GM19351 (cell line): ENCODE measurements at regions not wholly inside any gene's neighbourhood (a gene's known extent, or its start where the extent isn't known, plus 50 kb on each side); places are given as distances from the start of the nearest gene placed in this dataset.
"Not testable (repeated sequence)": the region's sequence is repeated elsewhere in the genome, so short reads cannot be mapped to it uniquely, and the experiment has no call there.

Experiments used
- ATAC-seq: cut with Tn5 transposase; IDR thresholded peaks from one replicate; pipeline ENCODE4 v1.9.1; 2021; ENCODE audit warnings: mild to moderate bottlenecking, moderate library complexity; ENCODE audit not compliant: unreplicated experiment

DNA sequence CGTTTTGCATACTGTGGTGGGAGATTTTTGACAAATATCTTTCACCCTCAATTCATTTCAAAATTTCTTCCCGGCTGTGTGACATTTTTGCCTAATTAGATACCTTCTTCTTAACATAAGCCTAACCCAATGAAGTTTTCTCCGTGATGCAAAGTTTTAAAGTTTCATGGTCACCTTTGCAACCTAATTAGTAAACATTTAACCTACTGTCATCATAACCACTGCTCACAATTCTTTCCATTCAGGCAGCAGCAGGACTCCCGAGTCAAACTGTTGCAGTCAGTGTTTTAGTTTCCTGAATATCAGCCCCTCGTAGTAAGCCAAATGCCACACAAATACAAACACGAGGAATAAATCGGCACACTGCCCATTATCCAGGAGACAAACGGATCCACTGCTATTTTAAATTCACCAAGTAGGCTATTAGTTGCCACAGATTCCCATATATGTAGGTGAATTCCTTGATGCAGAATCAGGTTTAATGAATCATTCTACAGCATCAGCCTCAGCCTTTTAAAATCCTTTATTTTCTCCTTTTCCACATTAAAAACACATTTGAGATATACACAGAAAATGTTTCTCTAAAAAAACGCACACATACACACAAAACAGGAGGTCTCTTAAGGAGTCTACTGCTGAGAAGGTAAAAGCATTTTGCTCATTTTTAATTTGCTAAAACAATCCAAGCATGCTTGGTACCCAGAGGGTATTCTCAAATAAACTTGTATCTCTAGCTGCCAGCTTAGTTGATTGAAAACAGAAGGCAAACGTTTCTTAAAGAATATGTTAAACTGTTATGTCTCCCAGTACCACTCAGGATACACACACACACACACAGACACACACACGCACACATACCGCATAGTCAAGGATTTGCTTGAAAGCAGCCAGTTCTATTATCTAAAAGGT, 106.5 kb upstream of the KCTD1 start:
- no peak for ATAC-seq

DNA sequence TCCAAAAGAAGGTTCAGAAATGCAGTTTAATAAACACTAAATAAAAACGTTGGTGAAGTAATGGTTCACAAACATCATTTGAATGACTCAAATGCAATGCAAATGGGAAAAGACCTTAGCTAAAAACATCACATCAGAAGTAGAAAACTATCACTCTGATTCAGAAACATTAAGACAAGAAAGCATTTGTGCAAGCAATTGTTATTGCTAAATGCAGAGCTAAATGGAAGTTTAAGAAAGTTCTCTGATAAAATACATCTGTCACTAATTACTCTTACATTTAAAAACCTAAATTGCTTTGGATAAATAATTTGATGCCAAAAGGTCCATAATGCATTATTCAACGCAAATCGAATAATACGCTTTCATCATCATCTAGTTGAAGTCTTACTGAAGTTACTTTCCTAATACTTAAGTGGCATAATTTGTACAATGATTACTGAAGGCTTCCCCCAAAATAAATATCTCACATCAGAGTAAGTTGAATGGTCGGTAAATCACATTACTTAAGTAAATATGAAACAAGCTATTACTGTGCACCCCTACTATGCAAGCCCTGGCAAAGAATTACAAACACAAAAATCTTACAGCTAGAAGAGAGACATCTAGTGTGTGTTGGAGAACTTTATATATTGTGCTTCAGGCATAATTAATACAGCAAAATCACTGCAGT, 105.7 kb upstream of the KCTD1 start:
- no peak for ATAC-seq

DNA sequence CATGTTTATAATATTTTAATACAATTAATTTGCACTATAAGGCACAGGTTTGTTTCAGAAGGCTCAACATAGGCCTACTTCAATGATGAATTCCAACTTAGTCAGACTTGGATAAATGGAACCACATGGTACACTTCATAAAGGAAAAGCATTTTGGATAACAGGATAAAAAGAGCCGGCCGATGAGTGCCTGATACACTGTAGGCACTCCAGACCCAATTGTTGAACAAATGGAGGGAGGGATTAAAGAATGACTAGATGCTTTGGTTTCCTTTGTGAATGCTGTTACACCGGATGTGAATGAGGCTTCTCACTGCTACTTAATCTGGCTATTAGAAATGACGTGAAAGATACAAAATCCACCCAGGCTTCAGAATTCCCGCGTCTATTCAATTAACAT, 104.1 kb upstream of the KCTD1 start:
- ATAC-seq = no peak

DNA sequence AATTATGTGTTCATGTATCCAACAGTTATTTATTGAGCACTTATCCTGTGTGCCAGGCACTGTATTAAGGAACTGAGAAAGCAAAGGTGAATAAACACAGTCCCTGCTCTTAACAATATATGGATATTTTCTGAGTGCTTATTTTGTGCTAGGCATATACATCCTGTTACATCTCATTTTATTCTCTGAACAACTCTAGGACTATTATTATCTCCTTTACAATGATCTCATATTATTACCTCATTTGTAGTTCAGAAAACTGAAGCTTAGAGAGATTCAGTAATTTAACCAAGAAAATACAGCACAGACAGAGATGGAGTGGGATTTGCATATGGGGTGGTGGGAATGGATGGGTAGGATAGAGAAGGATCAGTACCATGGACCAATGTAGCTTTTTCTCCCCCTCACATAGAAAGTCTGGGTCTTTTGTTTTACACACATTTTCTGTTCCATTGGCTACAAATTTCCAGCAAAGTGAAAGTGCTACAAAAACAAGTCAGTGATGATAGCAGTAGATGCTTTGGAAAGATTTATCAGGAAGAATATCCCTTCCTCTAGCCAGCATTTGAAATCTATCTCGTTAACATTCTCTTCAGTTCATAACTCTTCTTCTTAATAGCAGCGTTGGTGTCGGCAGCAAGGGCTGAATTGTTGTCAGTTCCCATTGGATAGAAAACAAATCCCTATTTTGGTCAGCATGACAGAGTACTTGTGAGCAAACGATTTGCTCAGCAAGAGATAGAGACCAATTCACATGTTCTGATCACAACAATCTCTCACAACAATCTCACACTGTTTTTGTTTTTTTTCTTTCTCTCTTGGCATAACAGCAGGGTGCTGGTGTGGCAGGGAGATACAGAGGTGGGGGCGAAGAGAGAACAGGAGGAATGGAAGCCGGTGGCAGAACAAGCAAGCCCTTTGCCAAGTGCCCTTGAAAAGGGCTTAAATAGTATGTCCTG, 102.2 kb upstream of the KCTD1 start:
- ATAC-seq = no peak

DNA sequence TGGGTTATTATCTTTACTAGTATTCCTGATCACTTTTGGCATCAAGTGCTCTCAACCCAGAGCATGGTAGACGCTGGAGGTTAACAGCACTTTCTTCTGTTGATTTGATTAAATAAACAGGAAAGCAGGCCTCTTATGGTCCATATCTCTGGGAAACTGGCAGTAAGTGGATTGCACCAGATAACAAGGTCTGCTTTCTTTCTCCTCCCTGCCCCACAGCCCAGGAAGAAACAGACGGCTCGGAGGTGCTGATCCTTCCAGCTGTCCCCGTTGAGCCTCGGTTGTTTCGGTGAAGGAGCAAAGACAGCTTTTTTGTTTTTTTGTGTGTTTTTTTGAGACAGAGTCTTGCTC, 100.8 kb upstream of the KCTD1 start:
- no peak for ATAC-seq

DNA sequence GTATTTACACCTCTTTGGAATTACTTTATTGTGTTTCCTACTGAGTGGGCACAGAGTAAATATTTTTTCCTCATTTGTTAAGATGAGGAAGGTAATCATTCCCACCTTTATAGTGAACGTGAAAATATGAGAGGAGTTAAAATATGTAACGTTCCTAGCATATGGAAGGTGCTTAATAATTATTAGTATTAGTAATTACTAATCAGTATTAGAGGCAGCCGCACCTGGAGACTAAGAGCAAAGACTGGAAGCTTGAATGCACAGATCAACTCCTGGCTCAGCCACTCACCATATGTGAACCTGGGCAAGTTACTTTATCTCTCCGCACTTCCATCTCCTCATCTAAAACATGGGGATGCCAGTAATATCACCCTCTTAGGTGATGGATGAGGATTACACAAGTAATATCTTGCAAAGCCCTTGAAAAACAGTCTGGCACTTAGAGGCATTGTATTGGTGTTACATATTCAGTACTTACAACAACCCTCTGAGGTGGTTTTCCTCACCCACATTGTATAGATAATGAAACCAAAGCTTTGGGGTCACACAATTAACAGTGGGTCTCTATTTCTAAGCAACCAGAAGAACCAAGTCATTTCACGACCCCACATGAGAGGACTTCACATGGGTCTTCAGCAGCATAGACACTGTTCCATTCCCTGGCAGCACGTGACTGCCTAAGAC, 100.3 kb upstream of the KCTD1 start:
- no peak for ATAC-seq

DNA sequence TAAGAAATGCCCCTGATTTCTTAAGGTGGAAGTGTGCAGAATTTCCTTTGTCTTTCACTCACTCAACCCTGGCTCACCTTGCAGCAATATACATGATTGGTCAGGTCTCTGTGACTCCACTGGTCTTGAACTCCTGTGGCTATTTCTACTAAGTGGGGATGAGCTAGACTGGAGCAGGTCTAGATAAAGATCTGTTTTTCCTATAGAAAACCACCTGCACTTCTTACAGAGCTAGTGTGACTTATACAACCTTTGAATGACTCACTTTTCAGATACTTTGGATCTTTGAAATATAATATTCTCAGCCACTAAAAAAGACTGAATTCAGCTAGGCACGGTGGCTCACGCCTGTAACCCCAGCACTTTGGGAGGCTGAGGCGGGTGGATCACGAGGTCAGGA, 98.5 kb upstream of the KCTD1 start:
- ATAC-seq = no peak

DNA sequence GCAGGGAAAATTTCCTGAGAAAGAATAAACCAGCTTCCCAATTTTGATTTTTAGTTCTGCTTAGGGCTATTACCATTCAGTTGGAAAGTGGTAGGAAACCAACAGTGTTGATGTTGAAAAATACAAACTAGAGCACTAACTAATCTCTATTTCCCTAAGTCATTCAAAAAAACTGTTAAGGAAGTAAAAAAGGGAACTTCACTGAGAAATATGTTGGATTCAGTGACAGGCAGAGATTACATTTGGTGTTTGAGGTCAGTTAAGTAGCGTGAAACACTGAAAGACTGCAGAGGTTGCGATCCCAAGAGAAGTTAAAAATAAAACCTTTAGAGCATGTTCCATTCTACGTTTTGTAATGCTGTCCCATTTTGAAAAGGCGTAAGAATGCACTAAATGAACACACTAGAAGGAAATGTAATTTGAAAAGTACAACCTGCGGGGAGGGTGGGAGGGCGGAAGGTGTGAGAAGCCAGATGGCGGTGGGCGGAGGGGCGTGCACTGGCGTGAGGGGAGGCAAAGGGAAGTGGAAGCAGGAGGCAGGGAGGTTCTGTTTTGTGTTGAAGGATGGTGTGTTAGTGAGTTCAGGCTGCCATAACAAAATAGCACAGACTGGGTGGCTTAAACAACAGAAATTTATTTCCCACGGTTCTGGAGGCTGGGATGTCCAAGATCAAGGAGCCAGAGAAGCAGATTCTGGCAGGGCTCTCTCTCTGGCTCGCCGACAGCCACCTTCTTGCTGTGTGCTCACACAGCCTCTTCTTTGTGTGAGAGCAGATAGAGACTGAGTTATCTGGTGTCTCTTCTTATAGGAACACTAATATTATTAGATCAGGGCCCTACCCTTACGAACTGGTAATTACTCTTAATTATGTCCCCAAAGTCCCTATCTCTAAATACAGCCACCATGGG, 94.3 kb upstream of the KCTD1 start:
- ATAC-seq = no peak

DNA sequence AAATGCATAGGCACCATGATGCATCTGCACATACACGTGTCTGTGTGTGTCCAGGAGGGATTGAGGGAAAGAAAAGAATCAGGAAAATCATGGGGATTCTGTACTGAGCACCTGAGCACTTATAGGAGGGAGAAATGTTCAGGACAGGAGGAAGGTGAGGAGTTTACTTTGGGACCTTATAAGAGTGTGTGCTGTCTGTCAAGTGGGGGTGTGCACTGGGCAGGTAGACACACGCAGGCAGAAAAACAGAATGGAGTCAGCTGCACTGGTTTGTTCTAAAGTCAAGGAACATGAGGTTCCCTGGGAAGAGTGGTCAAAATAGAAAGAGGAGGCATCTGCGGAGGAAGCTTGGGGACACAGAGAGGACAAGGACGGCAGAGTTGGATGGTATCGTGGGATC, 92.2 kb upstream of the KCTD1 start:
- ATAC-seq = no peak

DNA sequence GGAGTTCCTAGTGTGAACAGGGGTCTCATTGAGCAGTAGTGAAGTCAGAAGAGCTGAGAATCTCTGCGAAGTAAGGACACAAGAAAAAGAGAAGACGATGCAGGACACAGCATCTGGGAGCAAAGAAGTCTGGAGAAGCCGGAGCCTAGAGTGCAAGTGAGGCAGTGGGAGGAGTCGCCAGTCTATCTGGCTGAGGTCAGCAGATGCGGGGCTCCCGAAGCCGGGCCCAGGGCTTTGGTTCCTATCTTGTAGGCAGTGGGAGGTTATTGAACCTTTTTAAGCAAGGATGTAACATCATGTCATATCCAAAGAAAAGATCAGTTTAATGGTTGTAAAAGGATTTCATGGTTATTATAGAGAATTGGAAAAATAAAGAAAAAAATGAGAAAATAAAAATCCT, 90.8 kb upstream of the KCTD1 start:
- ATAC-seq = no peak

DNA sequence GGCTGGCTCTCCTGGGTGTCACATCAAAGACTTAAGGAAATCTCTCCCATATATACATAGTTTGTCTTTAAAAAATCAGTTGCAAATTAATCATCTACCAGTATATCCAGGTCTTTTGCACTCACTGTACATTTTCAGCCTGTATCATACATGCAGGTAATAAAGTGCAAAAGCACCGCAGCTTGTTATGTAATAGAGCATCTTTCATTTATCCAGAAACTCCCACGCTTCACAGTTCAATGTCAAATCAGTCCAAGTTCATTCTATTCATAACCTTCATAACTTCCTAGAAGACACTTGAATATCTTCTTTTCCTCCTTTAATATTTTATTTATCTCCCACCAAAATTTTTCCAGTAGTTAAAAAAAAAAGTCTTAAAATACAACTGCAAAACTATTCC, 89.6 kb upstream of the KCTD1 start:
- no peak for ATAC-seq

DNA sequence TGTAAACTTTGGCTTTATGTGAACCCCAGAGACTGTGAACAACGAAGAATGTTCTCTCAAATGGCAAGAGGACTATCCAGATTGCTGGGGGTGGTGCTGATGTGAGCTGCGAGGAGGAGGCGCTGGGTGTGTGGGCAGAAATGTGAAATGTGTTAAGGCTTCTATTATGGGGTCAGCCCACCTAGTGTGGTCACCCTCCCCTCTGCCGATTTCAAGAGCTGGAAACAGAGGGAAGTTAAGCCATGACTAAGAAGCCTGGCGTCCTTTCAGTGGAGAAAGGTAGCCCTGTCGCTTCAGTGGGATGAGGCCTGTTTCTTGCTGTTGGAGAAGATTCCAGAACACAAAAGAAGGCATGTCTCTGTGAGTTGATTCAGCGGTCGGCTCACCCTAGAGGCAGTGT, 89.0 kb upstream of the KCTD1 start:
- ATAC-seq = no peak

DNA sequence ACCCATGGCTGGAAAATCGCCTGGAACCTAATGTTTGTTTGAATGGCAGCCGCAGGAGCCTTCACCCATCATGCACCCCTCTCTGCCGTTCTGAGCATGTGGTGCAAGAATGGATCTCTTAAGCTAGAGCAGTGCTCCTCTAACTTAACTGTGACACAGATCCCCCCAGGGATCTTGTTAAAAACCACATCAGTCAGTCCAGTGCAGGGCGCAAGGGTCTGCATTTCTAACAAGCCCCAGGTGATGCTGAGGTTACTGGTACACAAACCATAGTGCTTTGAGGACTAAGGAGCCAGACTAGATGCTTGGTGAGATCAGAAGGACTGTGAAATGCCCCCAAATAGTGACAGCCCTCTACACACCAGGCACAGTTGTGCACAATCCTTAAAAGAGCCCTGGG, 87.1 kb upstream of the KCTD1 start:
- no peak for ATAC-seq

DNA sequence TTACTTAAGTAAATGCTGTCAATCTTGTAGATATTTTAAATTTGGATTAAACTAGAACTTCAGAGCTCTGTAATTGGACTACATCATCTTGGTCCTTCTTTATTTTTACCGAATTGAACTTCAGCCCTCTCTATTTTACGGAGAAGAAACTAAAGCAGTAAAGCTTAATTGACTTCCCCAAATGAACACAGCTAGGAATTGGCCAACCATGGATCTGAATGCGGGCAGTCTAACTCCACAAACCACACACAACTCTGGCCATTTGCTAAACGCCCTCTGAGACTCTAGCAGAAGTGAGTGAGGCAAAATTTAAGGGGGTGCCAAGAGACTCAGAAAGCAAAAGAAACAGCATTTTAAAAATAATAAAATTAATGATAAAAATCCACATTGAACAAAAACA, 86.3 kb upstream of the KCTD1 start:
- ATAC-seq = no peak

DNA sequence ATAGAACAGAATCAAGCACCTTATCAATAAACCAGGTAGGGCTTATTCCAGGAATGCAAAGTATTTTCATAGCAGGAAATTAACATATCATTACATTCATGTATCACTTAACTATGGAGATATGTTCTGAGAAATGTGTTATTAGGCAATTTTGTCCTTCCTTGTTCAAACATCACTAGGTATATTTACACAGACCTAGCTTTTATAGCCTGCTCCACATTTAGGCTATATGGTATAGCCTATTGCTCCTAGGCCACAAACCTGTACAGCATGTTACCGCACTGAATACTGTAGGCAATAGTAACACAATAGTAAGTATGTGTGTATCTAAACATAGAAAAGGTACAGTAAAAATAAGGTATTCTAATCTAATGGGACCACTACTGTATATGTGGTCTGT, 82.8 kb upstream of the KCTD1 start:
- no peak for ATAC-seq

DNA sequence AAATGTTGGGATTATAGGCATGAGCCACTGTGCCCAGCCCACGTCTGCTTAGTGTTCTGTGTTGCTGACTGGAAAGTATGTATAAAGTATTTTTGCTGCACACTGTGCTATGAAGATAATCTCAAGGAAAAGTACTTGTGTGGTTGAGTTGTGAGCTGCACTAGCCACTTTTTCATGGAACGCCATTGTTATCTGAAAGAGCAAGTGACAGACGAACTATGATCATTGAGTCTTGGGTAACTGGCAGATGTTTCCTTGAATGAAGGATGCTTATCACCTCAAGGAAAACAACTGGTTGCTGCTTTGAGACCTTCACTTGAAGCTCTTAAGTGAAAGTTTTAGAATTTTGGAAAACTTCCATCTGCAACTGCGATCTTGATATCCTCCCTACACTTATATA, 82.2 kb upstream of the KCTD1 start:
- ATAC-seq = no peak

DNA sequence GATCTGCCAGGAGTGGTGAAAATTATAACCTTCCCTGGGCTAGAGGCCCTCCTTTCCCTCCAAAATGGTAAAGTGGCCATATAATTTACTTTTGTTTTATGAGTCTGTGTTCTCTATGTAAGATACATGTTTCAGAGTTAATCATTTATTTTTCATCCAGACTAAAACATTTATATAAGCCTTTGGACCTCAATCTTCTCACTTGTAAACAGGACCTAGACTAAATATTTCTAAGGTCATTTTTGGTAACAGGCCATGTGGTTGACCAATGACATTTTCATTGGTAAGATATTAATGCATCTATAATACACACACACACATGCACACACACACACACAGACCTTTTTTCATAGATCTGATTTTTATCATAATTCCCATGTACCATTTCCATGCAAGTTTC, 79.7 kb upstream of the KCTD1 start:
- no peak for ATAC-seq

DNA sequence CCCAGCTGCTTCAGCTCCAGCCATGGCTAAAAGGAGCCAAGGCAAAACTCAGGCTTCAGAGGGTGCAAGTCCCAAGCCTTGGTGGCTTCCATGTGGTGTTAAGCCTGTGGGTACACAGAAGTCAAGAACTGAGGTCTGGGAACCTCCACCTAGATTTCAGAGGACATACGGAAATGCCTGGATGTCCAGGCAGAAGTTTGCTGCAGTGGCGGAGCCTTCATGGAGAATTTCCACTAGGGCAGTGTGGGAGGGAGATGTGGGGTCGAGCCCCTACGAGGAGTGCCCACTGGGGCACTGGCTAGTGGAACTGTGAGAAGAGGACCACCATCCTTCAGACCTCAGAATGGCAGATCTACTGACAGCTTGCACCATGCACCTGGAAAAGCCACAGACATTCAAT, 76.1 kb upstream of the KCTD1 start:
- no peak for ATAC-seq

DNA sequence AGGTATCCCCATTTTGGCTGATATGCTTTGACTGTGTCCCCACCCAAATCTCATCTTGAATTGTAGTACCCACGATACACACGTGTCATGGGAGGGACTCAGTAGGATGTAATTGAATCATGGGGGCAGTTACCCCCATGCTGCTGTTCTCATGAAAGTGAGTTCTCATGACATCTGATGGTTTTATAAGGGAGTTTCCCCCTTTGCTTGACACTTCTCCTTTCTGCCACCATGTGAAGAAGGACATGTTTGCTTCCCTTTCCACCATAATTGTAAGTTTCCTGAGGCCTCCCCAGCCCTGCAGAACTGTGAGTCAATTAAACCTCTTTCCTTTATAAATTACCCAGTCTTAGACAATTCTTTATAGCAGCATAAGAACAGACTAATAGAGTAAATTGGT, 75.0 kb upstream of the KCTD1 start:
- not testable (repeated sequence) for ATAC-seq
